ENCODE measurements at regions not wholly inside any gene's neighbourhood (a gene's known extent, or its start where the extent isn't known, plus 50 kb on each side); places are given as distances from the start of the nearest gene placed in this dataset.

GRCh38 chr2:123035541-123035940, 989.5 kb upstream of the CNTNAP5 start:
- 40% methylated on average over 1 of the region's 1 CpG for WGBS (ENCODE audit: insufficient coverage)
- intact Hi-C loops (cut with micrococcal nuclease), result no loop called here
- no peak overlapping the region for H3K4me3 ChIP-seq (replicated peaks in 1 of 3; ENCODE audit: low read depth in 2 of 3, low read length in 3 of 3)
- Mint-ChIP-seq H3K4me3 (no peak overlapping the region), H3K27ac (no peak overlapping the region), H3K9me3 (peaks cover 3 to 10% (median 6%) of the 10 kb centered on the region in 7 donors), H3K4me1 (no peaks in the 10 kb centered on the region), H3K36me3 (no peaks in the 10 kb centered on the region), H3K27me3 (ENCODE audit: low read depth in 3 of 3) (no peaks in the 10 kb centered on the region)
- H4K20me1 ChIP-seq (ENCODE audit: insufficient read depth, low read length), result no peaks in the 10 kb centered on the region
- H3K9ac ChIP-seq (ENCODE audit: insufficient read depth, low read length, poor library complexity, severe bottlenecking), result no peak overlapping the region
- no peak overlapping the region for H3K4me2 ChIP-seq (replicated peaks; ENCODE audit: extremely low read depth, low read length, poor library complexity, severe bottlenecking)
- no peaks in the 10 kb centered on the region for H3K4me1 ChIP-seq (ENCODE audit: control insufficient read depth in 1 of 2, insufficient read depth in 2 of 2, low read length in 2 of 2)
- no peak for TF ChIP-seq CTCF (IDR thresholded peaks at IDR 0.05)
- no peaks in the 10 kb centered on the region for H3K36me3 ChIP-seq (replicated peaks in 1 of 2; ENCODE audit: control insufficient read depth in 1 of 2, insufficient read depth in 2 of 2, low read length in 2 of 2)
- H3K79me2 ChIP-seq (ENCODE audit: insufficient read depth, low read length), result no peaks in the 10 kb centered on the region
- H3K27me3 ChIP-seq (ENCODE audit: control insufficient read depth in 2 of 2, insufficient read depth in 2 of 2, low read length in 2 of 2), result no peaks in the 10 kb centered on the region
- no peak overlapping the region for H3K27ac ChIP-seq (ENCODE audit: low read depth in 1 of 2, low read length in 2 of 2)
- H3K9me3 ChIP-seq (replicated peaks in 1 of 2; ENCODE audit: control insufficient read depth in 1 of 2, insufficient read depth in 1 of 2, low read length in 2 of 2), result peaks cover 0 to 7% of the 10 kb centered on the region in 2 donors
- no peak for DNase-seq
- H2AFZ ChIP-seq (ENCODE audit: insufficient read depth, low read depth, low read length, poor library complexity, severe bottlenecking), result no peak overlapping the region

- H3K9me3 Mint-ChIP-seq, result peaks cover 1 to 9% (median 4%) of the 10 kb centered on the region in 7 donors
- peaks cover 0 to 7% of the 10 kb centered on the region in 2 donors for H3K9me3 ChIP-seq (replicated peaks in 1 of 2; ENCODE audit: control insufficient read depth in 1 of 2, insufficient read depth in 1 of 2, low read length in 2 of 2)
- H3K4me3 ChIP-seq (replicated peaks in 1 of 3; ENCODE audit: low read depth in 2 of 3, low read length in 3 of 3), result no peak overlapping the region
- TF ChIP-seq CTCF (IDR thresholded peaks at IDR 0.05), result no peak
- no peak for DNase-seq
- no peaks in the 10 kb centered on the region for H4K20me1 ChIP-seq (ENCODE audit: insufficient read depth, low read length)
- H3K4me2 ChIP-seq (replicated peaks; ENCODE audit: extremely low read depth, low read length, poor library complexity, severe bottlenecking), result no peak overlapping the region
- no peaks in the 10 kb centered on the region for H3K36me3 Mint-ChIP-seq
- no peaks in the 10 kb centered on the region for H3K27me3 Mint-ChIP-seq (ENCODE audit: low read depth in 3 of 3)
- no peak overlapping the region for H3K4me3 Mint-ChIP-seq
- no peak overlapping the region for H3K9ac ChIP-seq (ENCODE audit: insufficient read depth, low read length, poor library complexity, severe bottlenecking)
- no peaks in the 10 kb centered on the region for H3K36me3 ChIP-seq (replicated peaks in 1 of 2; ENCODE audit: control insufficient read depth in 1 of 2, insufficient read depth in 2 of 2, low read length in 2 of 2)
- no peak overlapping the region for H2AFZ ChIP-seq (ENCODE audit: insufficient read depth, low read depth, low read length, poor library complexity, severe bottlenecking)
- H3K27ac ChIP-seq (ENCODE audit: low read depth in 1 of 2, low read length in 2 of 2), result no peak overlapping the region
- no peaks in the 10 kb centered on the region for H3K4me1 Mint-ChIP-seq
- H3K27ac Mint-ChIP-seq, result no peak overlapping the region
- no peaks in the 10 kb centered on the region for H3K79me2 ChIP-seq (ENCODE audit: insufficient read depth, low read length)
- no peaks in the 10 kb centered on the region for H3K27me3 ChIP-seq (ENCODE audit: control insufficient read depth in 2 of 2, insufficient read depth in 2 of 2, low read length in 2 of 2)
- no peaks in the 10 kb centered on the region for H3K4me1 ChIP-seq (ENCODE audit: control insufficient read depth in 1 of 2, insufficient read depth in 2 of 2, low read length in 2 of 2)
- intact Hi-C loops (cut with micrococcal nuclease), result no loop called here
Measured at GRCh38 chr2:123036300-123036699, 988.8 kb upstream of the CNTNAP5 start.
